ENCODE measurements at regions not wholly inside any gene's neighbourhood (a gene's known extent, or its start where the extent isn't known, plus 50 kb on each side); places are given as distances from the start of the nearest gene placed in this dataset.

DNA sequence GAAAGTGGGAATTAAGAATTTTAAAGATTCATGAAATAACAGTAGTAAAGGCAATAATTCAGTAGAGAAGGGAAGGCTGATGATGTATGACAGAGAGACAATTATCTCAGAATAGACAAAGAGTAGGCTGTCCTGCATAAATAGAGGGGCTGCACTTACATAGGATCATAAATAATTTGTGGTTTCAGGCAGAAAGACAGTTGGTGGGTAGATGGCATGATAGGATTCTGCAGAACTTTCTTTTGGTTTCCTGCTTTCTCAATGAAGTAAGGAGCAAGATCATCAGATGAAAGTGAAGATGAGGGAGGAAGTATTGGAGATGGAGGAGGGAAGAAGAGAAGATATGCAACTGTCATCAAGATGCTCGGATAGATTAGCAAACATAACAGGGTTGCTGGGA is 604.9 kb upstream of the ZFP42 start:
- TF ChIP-seq, protein P1, sequence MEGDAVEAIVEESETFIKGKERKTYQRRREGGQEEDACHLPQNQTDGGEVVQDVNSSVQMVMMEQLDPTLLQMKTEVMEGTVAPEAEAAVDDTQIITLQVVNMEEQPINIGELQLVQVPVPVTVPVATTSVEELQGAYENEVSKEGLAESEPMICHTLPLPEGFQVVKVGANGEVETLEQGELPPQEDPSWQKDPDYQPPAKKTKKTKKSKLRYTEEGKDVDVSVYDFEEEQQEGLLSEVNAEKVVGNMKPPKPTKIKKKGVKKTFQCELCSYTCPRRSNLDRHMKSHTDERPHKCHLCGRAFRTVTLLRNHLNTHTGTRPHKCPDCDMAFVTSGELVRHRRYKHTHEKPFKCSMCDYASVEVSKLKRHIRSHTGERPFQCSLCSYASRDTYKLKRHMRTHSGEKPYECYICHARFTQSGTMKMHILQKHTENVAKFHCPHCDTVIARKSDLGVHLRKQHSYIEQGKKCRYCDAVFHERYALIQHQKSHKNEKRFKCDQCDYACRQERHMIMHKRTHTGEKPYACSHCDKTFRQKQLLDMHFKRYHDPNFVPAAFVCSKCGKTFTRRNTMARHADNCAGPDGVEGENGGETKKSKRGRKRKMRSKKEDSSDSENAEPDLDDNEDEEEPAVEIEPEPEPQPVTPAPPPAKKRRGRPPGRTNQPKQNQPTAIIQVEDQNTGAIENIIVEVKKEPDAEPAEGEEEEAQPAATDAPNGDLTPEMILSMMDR (IDR thresholded peaks at IDR 0.05): no peak
- no peak for TF ChIP-seq POLR2A (IDR thresholded peaks at IDR 0.05)

Data from body of pancreas (tissue), 4 donors.